GM19023 (cell line): ENCODE measurements at regions not wholly inside any gene's neighbourhood (a gene's known extent, or its start where the extent isn't known, plus 50 kb on each side); places are given as distances from the start of the nearest gene placed in this dataset.

Experiments used
- ATAC-seq: cut with Tn5 transposase; IDR thresholded peaks from one replicate; pipeline ENCODE4 v1.9.1; 2021; ENCODE audit warnings: mild to moderate bottlenecking, moderate library complexity; ENCODE audit not compliant: unreplicated experiment

DNA sequence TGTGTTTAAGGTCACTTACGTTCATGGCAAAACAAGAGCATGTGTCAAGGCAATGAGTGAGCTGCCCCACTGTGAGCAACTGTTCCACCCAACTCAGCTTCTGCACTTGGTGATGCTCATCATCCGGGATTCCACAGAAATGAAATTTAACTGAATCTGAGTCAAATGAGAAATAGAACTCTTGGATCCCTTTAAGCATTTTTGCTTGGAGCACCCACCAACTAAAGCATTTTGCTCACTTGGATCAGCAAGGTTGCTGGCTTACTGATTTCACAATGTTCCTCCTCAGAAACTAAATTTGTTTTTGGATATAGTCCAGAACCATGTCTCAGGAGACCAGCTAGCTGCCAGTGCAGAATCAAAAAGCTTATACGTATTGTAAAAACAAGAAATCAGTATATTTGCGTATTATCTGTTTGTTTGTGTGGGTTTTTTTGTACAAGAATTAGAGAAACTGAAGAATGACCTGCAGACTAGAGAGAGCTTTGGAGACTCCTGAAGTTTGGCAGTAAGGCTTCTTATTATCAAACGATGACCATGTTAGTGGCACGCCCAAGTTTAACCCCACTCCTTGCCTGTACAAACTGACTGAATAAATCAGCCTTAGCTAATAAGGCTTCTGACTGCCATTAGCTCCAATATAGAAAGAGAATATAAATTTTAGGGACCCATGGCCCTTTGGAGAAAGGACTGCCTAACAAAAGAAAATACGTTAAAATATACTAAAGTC, 153.8 kb upstream of the FST start:
- no peak for ATAC-seq

DNA sequence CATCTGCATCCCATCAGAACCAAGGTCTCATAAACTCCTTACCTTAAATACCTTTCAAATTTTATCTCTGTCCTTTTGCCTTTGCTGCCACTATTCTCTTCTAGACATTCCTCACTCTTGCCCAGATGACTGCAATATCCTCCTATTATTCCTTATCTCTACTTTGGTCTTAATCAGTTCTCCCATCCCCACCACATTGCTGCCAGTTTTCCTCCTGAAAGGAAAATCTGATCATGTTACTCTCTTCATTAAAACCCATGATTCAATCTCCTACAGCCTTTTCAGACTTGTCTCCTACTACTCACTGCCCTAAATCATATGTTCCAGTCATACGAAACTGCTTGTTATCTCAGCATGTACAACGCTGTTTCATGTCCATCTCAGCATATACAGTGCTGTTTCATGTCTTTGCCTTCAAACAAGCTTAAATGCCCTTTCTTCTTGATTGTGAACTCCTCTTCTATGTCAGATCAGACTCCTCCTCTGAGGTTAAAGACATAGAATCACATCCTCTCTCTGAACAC, 152.6 kb upstream of the FST start:
- ATAC-seq: no peak

DNA sequence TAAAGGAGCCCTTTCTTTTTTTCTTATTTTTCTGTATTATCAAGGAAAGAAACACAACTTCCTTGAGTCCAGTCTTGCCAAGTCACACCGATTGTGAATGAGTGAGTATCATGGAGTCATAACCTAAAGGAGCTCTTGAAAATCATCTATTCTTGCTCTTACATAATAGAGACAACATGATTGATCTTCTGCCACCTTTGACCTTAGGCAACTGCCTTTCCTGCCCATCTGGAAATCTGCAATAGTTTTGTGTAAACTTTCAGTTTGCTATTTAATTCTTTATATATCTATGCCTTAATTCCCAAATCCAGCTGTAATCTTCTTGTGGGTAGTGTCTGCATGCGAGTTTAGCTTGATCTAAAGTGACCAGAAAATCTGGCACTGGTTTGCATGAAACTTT, 149.9 kb upstream of the FST start:
- ATAC-seq: no peak

DNA sequence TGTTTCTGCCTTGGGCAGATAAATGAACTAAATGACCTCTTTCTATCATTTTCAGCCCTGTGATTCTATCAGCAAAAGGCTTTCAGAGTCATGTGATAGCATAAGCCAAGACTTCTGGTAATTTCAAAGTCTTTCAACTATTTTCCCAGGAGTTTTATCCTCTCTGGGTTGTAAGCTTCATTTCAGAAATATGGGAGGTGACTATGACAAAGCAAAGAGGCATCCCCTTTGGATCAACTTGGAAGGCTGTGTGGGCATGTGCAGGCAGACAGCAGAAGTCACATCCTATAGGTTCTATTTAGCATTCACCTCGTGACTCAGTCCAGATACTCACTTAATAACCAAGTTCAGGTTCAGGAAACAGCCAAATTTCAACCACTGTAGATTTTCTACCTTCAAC, 149.0 kb upstream of the FST start:
- no peak for ATAC-seq

DNA sequence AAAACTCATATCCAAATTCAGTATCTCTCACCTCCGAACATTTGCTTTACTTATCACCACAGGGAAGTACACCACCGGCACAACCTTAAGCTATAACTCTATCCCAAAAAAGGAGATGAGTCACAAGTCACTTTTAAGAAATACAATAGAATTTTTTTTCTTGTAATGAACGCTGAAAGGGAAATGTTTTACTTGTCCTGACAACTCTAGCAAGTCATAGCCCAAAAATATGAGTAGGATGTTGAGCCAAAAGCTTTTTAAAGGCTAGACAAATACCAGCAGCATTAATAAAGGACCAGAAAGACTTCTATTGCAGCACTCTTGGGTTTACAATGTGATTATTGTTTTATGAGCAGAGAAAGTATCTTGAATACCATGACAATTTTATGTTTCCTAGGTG, 147.3 kb upstream of the FST start:
- no peak for ATAC-seq

DNA sequence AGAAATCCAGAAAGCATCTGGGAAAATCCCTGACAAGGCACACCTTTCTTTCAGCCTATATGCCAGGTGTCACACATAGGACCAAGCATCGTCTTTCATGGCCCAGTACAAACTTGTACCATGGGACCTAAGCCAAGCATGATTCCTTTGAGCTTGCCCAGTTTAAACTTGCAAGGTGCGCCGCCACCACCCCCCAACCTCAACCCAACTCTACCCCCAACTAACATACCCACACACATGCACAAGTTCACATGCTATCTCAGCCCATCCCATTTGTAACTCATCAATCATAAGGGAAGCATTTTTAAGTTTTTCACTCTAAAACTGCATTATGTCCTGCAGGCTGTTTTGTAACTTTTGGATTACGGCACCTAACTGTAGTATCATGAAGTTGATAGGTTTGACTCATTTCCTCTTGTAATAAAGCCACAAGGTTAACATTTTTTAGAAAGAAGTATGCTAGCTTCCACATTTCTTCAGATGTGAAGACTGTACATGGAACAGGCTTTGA, 145.9 kb upstream of the FST start:
- ATAC-seq: no peak

DNA sequence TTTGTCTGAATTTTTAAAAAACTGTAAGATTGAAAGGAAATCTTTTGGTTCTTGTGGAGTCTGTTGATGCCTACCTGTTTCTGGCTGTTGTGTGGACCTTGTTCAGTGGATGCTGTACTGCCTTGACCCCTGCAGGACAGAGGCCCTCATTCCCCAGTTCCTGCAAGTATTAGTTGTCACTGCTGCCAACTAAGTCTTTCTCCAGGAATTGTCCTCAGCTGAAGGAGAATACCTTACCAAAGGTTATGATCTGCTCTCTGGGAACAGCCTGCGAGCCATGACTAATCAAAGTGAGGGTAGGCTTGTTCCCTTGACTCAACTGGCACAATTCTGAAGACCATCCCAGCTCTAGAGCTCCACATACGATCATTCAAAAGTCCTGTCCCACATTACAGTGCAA, 145.3 kb upstream of the FST start:
- ATAC-seq: no peak

DNA sequence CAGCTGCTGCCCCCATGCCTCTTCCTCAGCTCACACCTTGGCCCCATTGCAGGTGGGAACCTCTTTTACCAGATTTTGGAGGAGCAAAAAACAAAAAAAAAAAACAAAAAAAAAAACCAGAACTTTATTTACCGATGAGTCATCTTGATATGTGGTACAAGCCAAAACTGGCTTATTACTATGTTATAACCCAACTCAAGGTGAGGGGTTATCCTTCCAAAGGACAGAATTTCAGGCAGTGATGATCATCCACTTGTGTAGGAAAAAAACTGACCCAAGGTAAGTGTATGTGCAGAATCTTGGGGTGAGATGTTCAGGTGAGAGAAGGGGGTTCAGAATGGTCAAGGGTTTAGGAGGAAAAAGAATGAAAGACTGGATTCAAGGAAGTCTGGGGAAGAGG, 142.6 kb upstream of the FST start:
- ATAC-seq: no peak

DNA sequence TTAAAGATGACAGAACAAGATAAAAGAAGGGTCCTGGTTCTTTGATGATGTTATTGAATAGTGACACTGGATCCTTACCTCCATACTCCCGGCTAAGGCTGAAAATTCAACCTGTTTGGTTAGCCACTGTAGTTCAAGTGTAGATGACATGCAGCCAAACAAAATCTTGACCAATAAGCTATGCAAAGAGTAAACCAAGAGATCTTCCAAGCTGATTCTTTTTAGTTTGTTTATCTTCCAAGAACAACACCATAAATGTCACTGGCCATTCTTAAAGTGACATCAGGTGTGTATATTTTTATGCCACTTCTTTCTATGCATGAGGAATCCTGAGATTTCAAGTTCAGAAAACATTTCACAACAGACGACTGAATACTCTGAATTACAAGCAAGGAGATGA, 141.5 kb upstream of the FST start:
- ATAC-seq: no peak

DNA sequence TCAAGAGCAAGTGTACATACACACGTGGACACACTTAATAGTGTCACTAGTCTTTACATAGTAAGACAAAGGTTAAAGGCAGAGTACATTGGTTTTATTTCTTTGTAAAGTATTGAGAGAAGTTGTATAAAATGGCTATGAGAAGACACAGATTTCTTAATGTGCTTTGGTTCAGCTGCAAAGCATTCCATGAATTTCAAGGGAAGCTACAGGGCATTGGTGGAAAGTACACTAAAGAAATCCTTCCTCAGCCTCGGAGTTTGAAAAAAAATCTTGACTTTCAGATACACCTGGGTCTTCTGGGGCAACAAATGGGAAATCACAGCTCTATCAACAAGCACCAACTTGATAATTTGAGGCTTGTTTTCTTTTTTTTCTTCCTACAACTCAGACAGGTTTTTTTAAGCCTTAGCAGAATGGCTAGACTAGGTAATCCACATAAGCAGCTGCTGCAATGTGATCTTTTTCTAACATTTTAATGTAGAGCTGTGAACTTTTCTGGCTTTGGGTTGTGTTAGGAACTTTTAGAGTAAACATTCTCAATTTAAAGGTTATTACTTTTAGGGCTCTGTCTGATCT, 140.4 kb upstream of the FST start:
- no peak for ATAC-seq

DNA sequence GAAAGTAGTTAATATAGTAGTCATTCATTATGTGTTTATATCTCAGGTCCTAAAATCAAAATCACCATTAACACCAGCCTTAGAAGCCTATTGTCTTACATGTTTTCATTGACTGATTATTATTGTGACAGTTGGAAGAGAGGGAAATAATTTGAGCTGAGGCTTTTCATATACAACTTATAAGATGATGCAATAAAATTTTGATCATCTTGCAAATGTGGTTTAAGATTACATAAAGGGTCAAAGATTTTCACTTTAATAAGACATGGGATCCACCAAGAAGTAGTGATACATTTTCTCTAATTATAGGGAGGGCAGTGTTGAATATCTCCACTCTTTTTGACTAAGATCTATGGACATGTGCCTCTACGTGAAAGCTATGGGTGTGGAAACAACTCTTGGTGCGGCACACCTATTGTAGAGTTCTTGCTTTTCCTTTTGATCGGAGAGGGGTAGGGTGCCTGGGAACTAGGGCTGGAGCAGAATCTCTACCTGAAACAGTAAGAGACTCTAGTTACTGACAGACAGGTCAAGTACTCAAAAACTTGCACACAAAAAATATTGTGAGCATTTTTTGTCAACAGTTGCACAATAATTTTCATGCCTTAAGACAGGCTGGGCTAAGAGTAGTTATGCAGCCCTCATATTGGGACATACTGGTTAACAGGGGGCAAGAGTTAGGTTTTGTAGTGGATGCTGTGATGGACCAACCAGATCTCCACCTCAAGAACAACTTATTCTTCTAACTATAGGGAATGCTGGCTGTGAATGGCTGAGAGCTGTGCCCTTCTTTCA, 139.3 kb upstream of the FST start:
- no peak for ATAC-seq

DNA sequence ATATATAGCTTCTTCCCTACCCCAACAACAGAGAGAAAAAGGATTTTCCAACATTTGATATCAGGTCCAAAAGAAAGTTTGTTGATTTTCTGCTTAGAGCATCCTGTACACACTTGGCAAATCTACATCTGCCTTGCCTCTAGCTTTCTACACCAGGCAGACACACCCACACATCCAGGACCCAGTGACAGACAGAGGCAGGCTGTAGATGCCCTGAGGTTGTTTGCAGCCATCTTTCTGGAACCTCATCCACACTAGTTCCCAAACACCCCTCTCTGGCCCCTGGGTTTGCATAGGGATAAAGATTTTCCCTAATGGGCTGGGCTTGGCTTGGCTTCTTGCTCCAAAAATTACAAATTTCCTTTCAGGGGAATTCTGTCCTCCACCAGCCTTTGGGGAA, 138.2 kb upstream of the FST start:
- ATAC-seq: no peak

DNA sequence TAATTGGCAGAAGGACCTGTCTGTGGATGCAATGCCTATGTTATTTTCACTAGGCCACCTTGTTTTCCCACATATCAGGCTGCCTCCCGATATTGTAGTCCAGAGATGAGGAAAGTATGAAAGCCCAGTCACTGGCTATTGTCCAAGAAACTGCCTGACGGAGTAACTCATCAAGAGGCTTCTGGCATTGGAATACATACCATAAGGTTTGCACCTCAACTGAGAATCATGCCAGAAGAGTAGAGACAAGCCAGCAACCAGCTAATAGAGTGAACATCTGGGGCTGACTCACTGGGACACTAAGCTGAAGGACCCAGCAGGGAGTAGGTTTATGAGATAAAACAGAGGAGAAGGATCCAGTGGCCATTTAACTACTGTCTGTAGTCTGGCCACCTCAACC, 137.2 kb upstream of the FST start:
- ATAC-seq: no peak

DNA sequence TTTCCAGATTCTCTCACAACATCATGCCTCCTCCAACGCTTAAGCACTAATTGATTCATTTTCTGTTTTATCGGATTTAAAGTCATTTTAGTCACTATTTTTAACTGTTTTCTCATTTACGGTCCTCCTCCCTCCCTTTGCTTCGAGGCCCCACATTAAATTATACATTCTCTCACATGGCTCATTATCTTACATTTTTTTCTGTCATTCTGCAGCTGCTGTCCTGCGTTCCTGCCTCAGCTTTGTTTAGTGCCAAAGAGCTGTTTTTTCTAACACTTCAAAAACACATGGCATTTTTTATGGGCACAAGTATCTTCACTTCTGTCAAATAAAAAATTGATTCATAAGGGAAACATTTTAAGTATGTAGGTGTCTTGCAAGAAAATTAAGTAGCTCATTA, 130.1 kb upstream of the FST start:
- no peak for ATAC-seq

DNA sequence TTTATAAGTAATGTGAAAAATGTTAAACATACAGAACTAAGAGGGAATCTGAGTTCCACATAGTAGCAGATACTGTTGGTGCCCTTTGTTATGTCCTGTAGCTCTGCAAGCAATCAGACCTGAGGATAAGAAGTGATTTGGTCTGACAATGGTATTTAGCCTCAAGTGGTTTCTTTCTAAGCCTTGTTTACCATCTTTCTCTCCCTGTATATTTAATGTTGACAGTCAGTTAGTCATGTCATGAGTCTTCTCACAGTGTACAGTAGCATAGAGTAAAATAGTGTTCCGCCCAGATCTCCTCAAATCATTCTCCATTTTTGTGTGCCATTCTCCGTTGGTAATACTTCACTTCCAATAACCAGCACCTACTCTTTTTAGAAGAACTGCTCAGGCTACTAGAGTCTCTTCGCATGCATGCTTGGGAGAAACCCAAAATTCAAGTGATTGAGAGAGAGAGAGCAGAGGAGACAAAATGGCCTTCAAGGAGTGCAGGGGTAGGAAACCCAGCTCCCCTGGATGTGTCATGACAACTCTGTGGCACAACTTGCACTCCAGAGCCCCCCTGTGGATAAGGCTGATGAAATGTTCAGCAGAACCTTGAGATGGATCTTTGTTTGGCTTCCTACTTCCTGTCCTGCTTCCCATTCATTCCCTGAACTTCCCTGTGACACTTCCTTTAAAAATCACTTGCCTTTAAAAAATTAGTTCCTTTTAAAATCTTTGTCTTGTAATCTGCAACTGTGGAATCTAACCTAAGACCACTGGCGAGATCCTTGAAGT, 129.2 kb upstream of the FST start:
- no peak for ATAC-seq

DNA sequence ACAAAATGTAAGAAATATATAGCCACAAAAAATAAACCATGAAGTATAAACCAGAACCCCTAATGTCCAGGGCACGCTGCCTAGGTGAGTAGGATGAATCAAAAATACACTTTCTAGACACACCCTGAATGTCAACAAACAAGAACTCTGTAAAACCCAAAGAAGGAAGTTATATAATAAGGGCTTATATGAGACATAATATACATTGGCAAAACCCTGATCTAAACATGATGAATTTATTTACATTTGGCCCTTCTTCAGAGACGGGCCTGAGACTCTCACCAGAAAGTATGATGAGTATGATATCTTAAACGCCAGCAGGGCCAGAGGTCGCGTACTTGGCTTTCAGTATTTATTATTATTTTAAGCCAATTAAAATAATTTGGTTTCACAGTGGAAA, 125.1 kb upstream of the FST start:
- ATAC-seq: no peak

DNA sequence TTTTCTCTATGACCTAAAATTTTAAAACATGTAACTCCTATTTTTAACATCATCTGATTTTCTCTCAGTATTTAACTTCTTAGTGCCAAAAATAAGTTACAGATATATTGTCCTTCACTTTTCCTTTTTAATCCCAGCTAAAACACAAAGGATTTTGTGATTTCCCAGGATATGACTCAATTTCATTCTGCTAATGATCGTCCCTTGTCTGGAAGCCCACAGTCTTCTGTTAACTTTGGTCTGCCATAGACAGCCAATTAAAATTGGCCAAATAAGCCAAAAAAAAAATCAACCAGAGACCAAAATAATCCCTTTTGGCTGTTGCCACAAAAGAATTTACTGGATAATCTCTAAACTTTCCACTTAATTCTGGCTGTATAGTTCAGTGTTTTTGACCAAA, 124.5 kb upstream of the FST start:
- no peak for ATAC-seq

DNA sequence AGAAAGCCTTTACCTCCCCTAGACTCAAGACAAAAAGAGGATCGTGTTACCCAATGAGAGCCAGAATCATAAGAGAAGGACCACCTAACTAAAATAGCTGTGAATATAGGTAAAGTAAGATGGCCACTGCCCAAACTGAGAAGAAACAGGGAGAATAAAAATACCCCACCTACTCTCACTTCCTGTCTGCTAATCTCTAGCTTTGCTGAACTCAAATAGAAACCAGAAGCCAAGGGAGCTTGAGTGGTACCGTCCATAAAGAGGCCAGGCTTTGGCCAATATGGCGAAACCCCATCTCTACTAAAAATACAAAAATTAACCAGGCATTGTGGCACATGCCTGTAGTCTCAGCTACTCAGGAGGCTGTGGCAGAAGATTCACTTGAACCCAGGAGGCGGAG, 123.0 kb upstream of the FST start:
- ATAC-seq: no peak

DNA sequence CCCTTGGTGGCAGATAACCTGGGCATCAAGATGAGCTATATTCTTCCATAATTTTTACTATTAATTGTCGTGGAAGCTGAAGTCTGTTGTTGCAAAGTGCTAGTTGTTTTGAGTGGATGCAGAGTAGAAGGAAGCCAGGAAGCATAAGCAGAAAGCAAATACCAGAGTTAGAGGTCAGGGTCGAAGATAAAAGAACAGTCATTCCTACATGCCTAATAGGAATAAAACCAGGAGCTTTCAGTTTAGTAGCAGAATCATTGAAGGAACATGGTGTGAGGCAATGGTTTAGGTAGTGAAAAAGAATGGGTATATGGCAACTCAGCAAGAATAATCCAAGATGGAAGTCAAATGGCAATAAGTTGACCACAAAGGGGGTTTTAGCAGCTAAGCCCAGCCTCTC, 121.6 kb upstream of the FST start:
- no peak for ATAC-seq

DNA sequence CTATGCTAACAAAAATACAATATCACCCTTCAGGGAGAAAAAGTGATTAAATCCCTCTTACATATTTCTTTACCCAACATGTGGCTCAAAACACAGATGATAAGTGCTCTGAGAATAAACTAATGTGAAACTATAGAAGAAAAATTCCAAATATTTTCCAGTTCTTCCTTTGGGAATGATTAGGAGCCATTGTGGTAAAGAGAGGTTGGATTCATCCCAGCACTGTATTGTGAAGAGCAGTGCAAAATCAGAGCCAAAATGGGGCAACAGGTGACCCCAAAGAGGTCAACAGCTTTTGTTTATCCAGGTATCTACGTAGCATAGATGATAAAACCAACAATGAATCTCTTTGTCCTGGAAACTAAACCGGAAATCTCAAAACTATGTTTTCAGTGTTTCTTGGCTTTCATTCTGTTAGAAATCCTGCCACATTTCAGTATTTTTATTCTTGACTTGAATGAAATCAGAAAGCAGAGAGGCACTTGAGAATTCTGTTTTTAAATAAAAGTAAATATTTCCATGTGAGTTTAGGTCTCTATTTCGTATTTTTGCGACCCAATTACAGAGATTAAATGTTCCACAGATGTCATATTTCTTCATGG, 120.4 kb upstream of the FST start:
- no peak for ATAC-seq

DNA sequence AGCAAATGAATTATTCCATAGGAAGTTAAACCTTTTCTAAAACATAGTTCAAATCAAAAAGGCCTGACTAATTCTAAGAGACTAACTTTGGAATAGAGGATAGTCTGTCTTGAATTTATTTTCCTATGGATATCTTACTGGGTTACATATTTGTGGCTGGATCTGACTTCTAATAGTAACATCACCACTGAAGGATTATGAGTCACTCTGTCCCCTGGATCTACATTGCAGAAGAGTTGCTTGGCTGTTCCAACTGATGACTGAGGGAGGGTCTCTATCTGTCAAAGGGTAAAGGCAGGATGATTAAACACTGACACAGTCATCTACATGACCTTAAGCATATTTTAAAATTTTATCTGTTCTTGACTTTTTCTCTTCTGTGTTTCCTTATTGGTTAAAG, 119.6 kb upstream of the FST start:
- ATAC-seq: no peak
